HepG2 (cell line): ENCODE measurements at regions not wholly inside any gene's neighbourhood (a gene's known extent, or its start where the extent isn't known, plus 50 kb on each side); places are given as distances from the start of the nearest gene placed in this dataset.

Experiments
- ATAC-seq: fragments of 200-7000 bp; cut with Tn5 transposase; 3 replicates; pipeline ENCODE4 v1.9.1; 2020; ENCODE audit warnings: mild to moderate bottlenecking, moderate library complexity
- BruUV-seq: library from RNA; stranded (reverse); fragments of 400-500 nt; replicated peaks from 2 replicates; lab custom pipeline; 2021; lab: Mats Ljungman, UMichigan
- CTCF ChIA-PET: fragments of 300-600 bp; formaldehyde crosslinking; extraction: SDS; loops from one replicate; lab custom pipeline; 2021; ENCODE audit warnings: low total read pairs, inconsistent platforms, low intra/inter-chr PET ratio; lab: Yijun Ruan, JAX
- POLR2A ChIA-PET: fragments of 350-600 bp; sonication (Branson Sonifier 250); formaldehyde crosslinking; loops from one replicate; lab custom pipeline; 2020; ENCODE audit warnings: antibody characterized with exemption, inconsistent platforms; lab: Yijun Ruan, JAX
- DNase-seq: peaks from one replicate; pipeline ENCODE4 v3.0.0-alpha.2; 2015; ENCODE audit warnings: low spot score
- FAIRE-seq: peaks from 3 replicates; lab custom pipeline; 2011; peaks lifted over from hg19 to GRCh38; lab: Jason Lieb, UNC
- H2AFZ ChIP-seq: one replicate; pipeline ENCODE4 v1.6.1; 2011; ENCODE audit warnings: low read length, inconsistent platforms
- H3K27ac ChIP-seq: fragments of 300-600 bp; 3 replicates; pipeline ENCODE4 v1.8.0; 2011; ENCODE audit warnings: mixed run types, mild to moderate bottlenecking, mixed read lengths, low read length, inconsistent platforms; ENCODE audit not compliant: insufficient read depth; ENCODE audit errors: extremely low read length
- H3K27me3 ChIP-seq, 2 experiments: fragments of 200-600 bp in 1 of 2; 2 replicates in 1 of 2; 3 replicates in 1 of 2; pipeline versions ENCODE4 v1.6.0 to v1.8.0; 2011; ENCODE audit warnings: low read length in 2 of 2, mild to moderate bottlenecking in 2 of 2, moderate library complexity in 2 of 2, inconsistent platforms in 1 of 2; ENCODE audit not compliant: insufficient read depth in 2 of 2, control insufficient read depth in 1 of 2
- H3K36me3 ChIP-seq, 2 experiments: fragments of 200-600 bp in 1 of 2; replicated peaks in 1 of 2; 2 replicates in 1 of 2; 3 replicates in 1 of 2; pipeline versions ENCODE4 v1.5.1 to v1.8.0; 2011; ENCODE audit warnings: low read length in 2 of 2, inconsistent platforms in 1 of 2; ENCODE audit not compliant: insufficient read depth in 2 of 2, control insufficient read depth in 1 of 2
- H3K4me1 ChIP-seq: 2 replicates; pipeline ENCODE4 v1.5.1; 2012; ENCODE audit warnings: low read length, inconsistent platforms; ENCODE audit not compliant: insufficient read depth
- H3K4me2 ChIP-seq: 2 replicates; pipeline ENCODE4 v1.6.0; 2011; ENCODE audit warnings: low read depth, low read length, inconsistent platforms
- H3K4me3 ChIP-seq, 3 experiments: fragments of 200-600 bp in 1 of 3; sonication (generic), shearing (Covaris generic) in 1 of 3; replicated peaks in 1 of 3; 2 replicates each; pipeline ENCODE4 v1.5.1; 2011 to 2016; ENCODE audit warnings: low read length in 3 of 3, inconsistent platforms in 2 of 3, low read depth in 2 of 3, mild to moderate bottlenecking in 2 of 3, control low read depth in 1 of 3, mixed read lengths in 1 of 3; ENCODE audit not compliant: insufficient read depth in 1 of 3
- H3K79me2 ChIP-seq: one replicate; pipeline ENCODE4 v1.6.1; 2011; ENCODE audit warnings: low read length, inconsistent platforms; ENCODE audit not compliant: insufficient read depth
- H3K9ac ChIP-seq: 2 replicates; pipeline ENCODE4 v1.6.0; 2011; ENCODE audit warnings: mild to moderate bottlenecking, low read depth, low read length, inconsistent platforms; ENCODE audit not compliant: insufficient read depth
- H3K9me3 ChIP-seq: 2 replicates; pipeline ENCODE4 v1.5.1; 2012; ENCODE audit warnings: mild to moderate bottlenecking, low read length
- H4K20me1 ChIP-seq: 2 replicates; pipeline ENCODE4 v1.6.0; 2011; ENCODE audit warnings: inconsistent platforms, mild to moderate bottlenecking, low read length, moderate library complexity; ENCODE audit not compliant: insufficient read depth
- IKZF1 ChIP-seq: fragments of 450-650 bp; IDR thresholded peaks from 2 replicates; pipeline ENCODE4 v1.7.1; 2016
- REPIN1 ChIP-seq: sonication (generic); formaldehyde crosslinking; IDR thresholded peaks from 2 replicates; pipeline ENCODE4 v1.8.0; 2022; ENCODE audit warnings: missing genetic modification reagents, low read depth, mild to moderate bottlenecking, borderline replicate concordance
- ZNF343 ChIP-seq: sonication (generic); formaldehyde crosslinking; IDR thresholded peaks from 2 replicates; pipeline ENCODE4 v1.4.0; 2020; ENCODE audit warnings: mild to moderate bottlenecking, missing genetic modification reagents
- WGBS: methylation state at CpG from one replicate; pipeline ENCODE4 v1.1.6; 2017; ENCODE audit warnings: low lambda C conversion rate; 5-methylcytosine and 5-hydroxymethylcytosine counted together
- in situ Hi-C: cut with HindIII; loops from 2 replicates; pipeline ENCODE4 v1.10.0; 2017; ENCODE audit warnings: low pct_unique_long_range_greater_than_20kb; ENCODE audit not compliant: extremely low pct_ligation_motif_present
- intact Hi-C: fragments of 100-400 bp; cut with micrococcal nuclease; formaldehyde crosslinking; loops from one replicate; pipeline ENCODE4 v1.10.0; 2022; ENCODE audit not compliant: unreplicated experiment
- TF ChIP-seq, protein P1 (sequence below): sonication (generic); formaldehyde crosslinking; IDR thresholded peaks from 2 replicates; pipeline ENCODE4 v1.9.0; 2021; ENCODE audit warnings: missing genetic modification reagents, borderline replicate concordance
- TF ChIP-seq, protein P2 (sequence below): sonication (generic); formaldehyde crosslinking; IDR thresholded peaks from 2 replicates; pipeline ENCODE4 v1.4.0; 2020; ENCODE audit warnings: mild to moderate bottlenecking, low read depth, missing genetic modification reagents

DNA sequence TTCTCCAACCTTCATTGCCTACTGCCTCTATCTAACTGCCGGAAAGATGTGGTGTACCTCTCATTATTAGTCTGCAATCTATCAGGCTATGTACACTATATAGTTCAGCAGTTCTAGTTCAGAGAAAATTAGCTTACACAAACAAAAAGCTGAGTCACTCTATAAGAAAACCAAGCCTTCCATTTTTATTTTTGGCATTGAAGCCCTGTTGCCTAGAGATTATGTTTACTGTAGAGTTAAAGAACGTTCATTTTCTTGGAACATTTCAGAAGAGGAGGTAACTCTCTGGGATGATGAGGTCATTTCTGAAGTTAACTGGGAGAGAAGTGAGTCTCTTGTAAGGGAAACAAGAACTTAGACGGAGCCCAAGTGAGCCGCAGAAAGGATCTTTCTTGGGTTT is 133.5 kb downstream of the FAM124B start (continued):
- TF ChIP-seq, protein P1, sequence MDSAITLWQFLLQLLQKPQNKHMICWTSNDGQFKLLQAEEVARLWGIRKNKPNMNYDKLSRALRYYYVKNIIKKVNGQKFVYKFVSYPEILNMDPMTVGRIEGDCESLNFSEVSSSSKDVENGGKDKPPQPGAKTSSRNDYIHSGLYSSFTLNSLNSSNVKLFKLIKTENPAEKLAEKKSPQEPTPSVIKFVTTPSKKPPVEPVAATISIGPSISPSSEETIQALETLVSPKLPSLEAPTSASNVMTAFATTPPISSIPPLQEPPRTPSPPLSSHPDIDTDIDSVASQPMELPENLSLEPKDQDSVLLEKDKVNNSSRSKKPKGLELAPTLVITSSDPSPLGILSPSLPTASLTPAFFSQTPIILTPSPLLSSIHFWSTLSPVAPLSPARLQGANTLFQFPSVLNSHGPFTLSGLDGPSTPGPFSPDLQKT (CRISPR knock-in tag): no peak

DNA sequence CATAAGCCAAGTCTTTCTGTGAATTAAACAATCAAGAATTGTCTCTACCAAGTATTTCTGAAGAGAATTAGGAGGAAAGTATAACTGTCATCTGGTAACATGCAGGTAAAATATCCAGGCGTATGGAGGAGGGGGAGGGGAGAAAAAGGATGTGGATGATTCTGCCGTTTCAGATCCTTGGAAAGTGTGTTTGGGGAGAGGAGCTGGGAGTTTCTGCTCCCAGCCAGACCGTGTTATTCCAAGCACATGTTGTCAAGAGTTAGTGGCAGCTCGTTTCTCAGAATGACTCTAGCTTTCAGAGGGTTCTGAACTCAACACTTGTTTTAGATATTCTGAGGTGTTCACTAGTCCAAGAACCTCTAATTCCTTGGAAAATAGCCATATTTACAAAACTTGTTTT is 137.6 kb downstream of the FAM124B start:
- Histone ChIP-seq H3K4me1 (peaks cover 15% of the 10 kb centered on the region), H3K27ac (no peak overlapping the region), H3K4me3 (no peak overlapping the region), H3K9ac (no peak overlapping the region), H3K27me3 (0 out of 5 replicates have a peak, but pooled peaks cover 0 to 4% of the 10 kb centered on the region in 2 experiments), H2AFZ (no peak overlapping the region), H3K36me3 (no peaks in the 10 kb centered on the region), H3K79me2 (no peaks in the 10 kb centered on the region), H3K9me3 (no peaks in the 10 kb centered on the region), H4K20me1 (no peaks in the 10 kb centered on the region), H3K4me2 (no peak overlapping the region)
- ChIA-PET CTCF (no interaction called here), POLR2A (no interaction called here)
- WGBS: 15% methylated on average over 4 of the region's 4 CpGs
- no peak for FAIRE-seq
- TF ChIP-seq, protein P2, sequence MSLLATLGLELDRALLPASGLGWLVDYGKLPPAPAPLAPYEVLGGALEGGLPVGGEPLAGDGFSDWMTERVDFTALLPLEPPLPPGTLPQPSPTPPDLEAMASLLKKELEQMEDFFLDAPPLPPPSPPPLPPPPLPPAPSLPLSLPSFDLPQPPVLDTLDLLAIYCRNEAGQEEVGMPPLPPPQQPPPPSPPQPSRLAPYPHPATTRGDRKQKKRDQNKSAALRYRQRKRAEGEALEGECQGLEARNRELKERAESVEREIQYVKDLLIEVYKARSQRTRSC (CRISPR knock-in tag): no peak
- TF ChIP-seq IKZF1 (no peak), ZNF343 (CRISPR knock-in tag) (no peak)
- intact Hi-C loops: no loop called here
- no peak for ATAC-seq
- BruUV-seq: no TSS peak
- in situ Hi-C loops: no loop called here
- DNase-seq: no peak

DNA sequence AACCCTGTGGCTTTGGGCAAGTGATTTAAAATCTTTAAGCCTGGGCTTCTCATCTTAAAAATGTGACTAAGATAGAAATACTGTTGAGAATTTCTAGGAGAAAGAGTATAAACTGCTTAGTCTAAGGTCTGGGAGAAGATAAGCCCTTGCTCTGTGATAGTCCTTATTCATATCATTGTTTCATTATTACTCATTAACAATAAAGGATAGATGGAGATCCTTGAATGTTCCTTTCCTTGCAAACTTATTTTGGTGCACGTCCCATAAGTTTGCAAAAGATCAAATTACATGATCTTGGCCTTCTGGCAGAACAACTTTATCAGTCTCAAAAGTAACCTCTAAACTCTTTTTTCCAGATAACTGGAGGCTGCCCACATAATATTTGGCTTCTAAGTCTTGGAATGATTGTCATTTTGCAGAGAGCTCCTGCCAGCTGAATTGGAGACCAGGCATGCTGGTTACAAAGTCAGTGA is 138.3 kb downstream of the FAM124B start:
- no TSS peak for BruUV-seq
- no peak for ATAC-seq
- no peak overlapping the region for H3K27ac ChIP-seq
- no peak overlapping the region for H3K9ac ChIP-seq
- intact Hi-C loops (no loop called here), in situ Hi-C loops (no loop called here)
- DNase-seq: no peak
- WGBS: 13% methylated on average over 1 of the region's 1 CpG
- CTCF ChIA-PET: no interaction called here
- no peaks in the 10 kb centered on the region for H4K20me1 ChIP-seq
- H3K4me2 ChIP-seq: no peak overlapping the region
- no peaks in the 10 kb centered on the region for H3K36me3 ChIP-seq
- POLR2A ChIA-PET: no interaction called here
- TF ChIP-seq REPIN1 (CRISPR knock-in tag): no peak
- peaks cover 11% of the 10 kb centered on the region for H3K4me1 ChIP-seq
- FAIRE-seq: no peak
- no peak overlapping the region for H2AFZ ChIP-seq
- 0 out of 5 replicates have a peak, but pooled peaks cover 0 to 4% of the 10 kb centered on the region in 2 experiments for H3K27me3 ChIP-seq
- no peaks in the 10 kb centered on the region for H3K79me2 ChIP-seq
- no peaks in the 10 kb centered on the region for H3K9me3 ChIP-seq
- H3K4me3 ChIP-seq: no peak overlapping the region
